Esophagus squamous epithelium (tissue), 4 donors: ENCODE measurements at regions not wholly inside any gene's neighbourhood (a gene's known extent, or its start where the extent isn't known, plus 50 kb on each side); places are given as distances from the start of the nearest gene placed in this dataset.

Experiments
- POLR2A ChIP-seq, 4 donors: fragments of 450-650 bp; IDR thresholded peaks; one replicate each; pipeline ENCODE4 v1.6.1; 2017; ENCODE audit warnings: antibody characterized with exemption in 4 of 4, mild to moderate bottlenecking in 4 of 4, moderate library complexity in 3 of 4
- TF ChIP-seq, protein P1 (sequence below), 6 experiments: fragments of 450-650 bp in 4 of 6; fragments of 200-600 bp in 2 of 6; sonication (generic) in 2 of 6; IDR thresholded peaks; one replicate each; pipeline ENCODE4 v1.5.1; 2016 to 2019; ENCODE audit warnings: antibody characterized with exemption in 6 of 6, mild to moderate bottlenecking in 4 of 6, moderate library complexity in 4 of 6

DNA sequence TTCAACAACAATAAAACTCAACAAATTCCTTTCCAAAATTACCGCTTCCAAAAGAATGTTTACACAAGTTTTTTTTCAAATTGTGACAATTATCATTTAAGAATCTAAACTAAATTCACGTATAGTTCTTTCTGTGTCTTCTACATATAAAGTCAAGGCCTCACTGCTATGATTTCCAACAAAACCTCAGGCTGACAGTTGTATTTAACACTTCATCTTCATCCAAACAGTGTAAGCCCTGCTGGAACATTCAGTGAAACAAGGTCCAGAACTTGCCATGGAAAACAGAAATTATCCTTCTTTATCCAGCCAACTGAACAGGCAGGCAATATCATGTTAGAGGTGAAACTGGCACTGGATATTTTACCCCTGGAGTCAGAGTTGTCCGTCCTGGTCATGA is 357.9 kb downstream of the PID1 start:
- TF ChIP-seq, protein P1, sequence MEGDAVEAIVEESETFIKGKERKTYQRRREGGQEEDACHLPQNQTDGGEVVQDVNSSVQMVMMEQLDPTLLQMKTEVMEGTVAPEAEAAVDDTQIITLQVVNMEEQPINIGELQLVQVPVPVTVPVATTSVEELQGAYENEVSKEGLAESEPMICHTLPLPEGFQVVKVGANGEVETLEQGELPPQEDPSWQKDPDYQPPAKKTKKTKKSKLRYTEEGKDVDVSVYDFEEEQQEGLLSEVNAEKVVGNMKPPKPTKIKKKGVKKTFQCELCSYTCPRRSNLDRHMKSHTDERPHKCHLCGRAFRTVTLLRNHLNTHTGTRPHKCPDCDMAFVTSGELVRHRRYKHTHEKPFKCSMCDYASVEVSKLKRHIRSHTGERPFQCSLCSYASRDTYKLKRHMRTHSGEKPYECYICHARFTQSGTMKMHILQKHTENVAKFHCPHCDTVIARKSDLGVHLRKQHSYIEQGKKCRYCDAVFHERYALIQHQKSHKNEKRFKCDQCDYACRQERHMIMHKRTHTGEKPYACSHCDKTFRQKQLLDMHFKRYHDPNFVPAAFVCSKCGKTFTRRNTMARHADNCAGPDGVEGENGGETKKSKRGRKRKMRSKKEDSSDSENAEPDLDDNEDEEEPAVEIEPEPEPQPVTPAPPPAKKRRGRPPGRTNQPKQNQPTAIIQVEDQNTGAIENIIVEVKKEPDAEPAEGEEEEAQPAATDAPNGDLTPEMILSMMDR (IDR thresholded peaks at IDR 0.05): no peak
- no peak for TF ChIP-seq POLR2A (IDR thresholded peaks at IDR 0.05)
